Calu3 (cell line): ENCODE measurements at regions not wholly inside any gene's neighbourhood (a gene's known extent, or its start where the extent isn't known, plus 50 kb on each side); places are given as distances from the start of the nearest gene placed in this dataset.

Experiments used
- BruUV-seq: library from RNA; stranded (reverse); fragments of 400-500 nt; replicated peaks from 2 replicates; lab custom pipeline; 2021; lab: Mats Ljungman, UMichigan
- CTCF ChIA-PET: fragments of 300-600 bp; sonication (Branson Sonifier 250); formaldehyde crosslinking; loops from one replicate; lab custom pipeline; 2022; ENCODE audit warnings: antibody characterized with exemption; lab: Charles Lee
- DNase-seq: peaks from one replicate; pipeline ENCODE4 v3.0.0; 2022
- H3K27ac Mint-ChIP-seq: one replicate; pipeline ENCODE4 v1.8.0; 2022; ENCODE audit warnings: mixed read lengths; ENCODE audit not compliant: unreplicated experiment
- H3K27me3 Mint-ChIP-seq: one replicate; pipeline ENCODE4 v1.8.0; 2022; ENCODE audit warnings: mixed read lengths; ENCODE audit not compliant: unreplicated experiment
- H3K36me3 Mint-ChIP-seq: one replicate; pipeline ENCODE4 v1.8.0; 2022; ENCODE audit warnings: mild to moderate bottlenecking, moderate library complexity, mixed read lengths; ENCODE audit not compliant: insufficient read depth, unreplicated experiment
- H3K4me1 Mint-ChIP-seq: one replicate; pipeline ENCODE4 v1.8.0; 2022; ENCODE audit warnings: mild to moderate bottlenecking, low read depth, mixed read lengths; ENCODE audit not compliant: unreplicated experiment
- H3K4me3 Mint-ChIP-seq: one replicate; pipeline ENCODE4 v1.8.0; 2022; ENCODE audit warnings: mild to moderate bottlenecking, low read depth, moderate library complexity, mixed read lengths; ENCODE audit not compliant: unreplicated experiment
- H3K9me3 Mint-ChIP-seq: one replicate; pipeline ENCODE4 v1.8.0; 2022; ENCODE audit warnings: low read depth, mixed read lengths; ENCODE audit not compliant: unreplicated experiment
- CTCF ChIP-seq: fragments of 200-600 bp; IDR thresholded peaks from one replicate; pipeline ENCODE4 v1.8.0; 2022; ENCODE audit warnings: antibody characterized with exemption; ENCODE audit not compliant: unreplicated experiment
- intact Hi-C: fragments of 100-400 bp; cut with micrococcal nuclease; formaldehyde crosslinking; loops from one replicate; pipeline ENCODE4 v1.10.0; 2022; ENCODE audit not compliant: unreplicated experiment

- no peaks in the 10 kb centered on the region for H3K4me1 Mint-ChIP-seq
- no peak for TF ChIP-seq CTCF
- intact Hi-C loops = no loop called here
- no TSS peak for BruUV-seq
- DNase-seq = no peak
- H3K4me3 Mint-ChIP-seq = no peak overlapping the region
- H3K36me3 Mint-ChIP-seq = no peaks in the 10 kb centered on the region
- H3K27ac Mint-ChIP-seq = no peak overlapping the region
- H3K27me3 Mint-ChIP-seq = peaks cover 34% of the 10 kb centered on the region
- CTCF ChIA-PET = interaction anchor here (0.7 kb wide), 3 partner anchors 60 to 1547 kb away, joined by 3 read pairs; no protein-coding TSS in a partner anchor
- H3K9me3 Mint-ChIP-seq = peaks cover 10% of the 10 kb centered on the region
Observed at GRCh38 chr19:30662211-30662861, 290.2 kb downstream of the ZNF536 start.

GRCh38 chr19:30659638-30660037 lies 287.5 kb downstream of the ZNF536 start:
- H3K27me3 Mint-ChIP-seq = peaks cover 38% of the 10 kb centered on the region
- H3K4me3 Mint-ChIP-seq = no peak overlapping the region
- H3K4me1 Mint-ChIP-seq = no peaks in the 10 kb centered on the region
- DNase-seq = no peak
- CTCF ChIA-PET = no interaction called here
- BruUV-seq = no TSS peak
- H3K27ac Mint-ChIP-seq = no peak overlapping the region
- H3K36me3 Mint-ChIP-seq = no peaks in the 10 kb centered on the region
- intact Hi-C loops = no loop called here
- TF ChIP-seq CTCF = no peak
- peaks cover 10% of the 10 kb centered on the region for H3K9me3 Mint-ChIP-seq

GRCh38 chr19:30656520-30657100 lies 284.4 kb downstream of the ZNF536 start:
- Mint-ChIP-seq H3K4me3 (no peak overlapping the region), H3K9me3 (peaks cover 10% of the 10 kb centered on the region), H3K27ac (no peak overlapping the region), H3K4me1 (no peaks in the 10 kb centered on the region), H3K36me3 (no peaks in the 10 kb centered on the region), H3K27me3 (peaks cover 26% of the 10 kb centered on the region)
- DNase-seq = no peak
- intact Hi-C loops = no loop called here
- TF ChIP-seq CTCF = no peak
- BruUV-seq = no TSS peak
- CTCF ChIA-PET = no interaction called here

- CTCF ChIA-PET = no interaction called here
- intact Hi-C loops = loop anchor here (5.0 kb wide), 1 partner anchor 922 kb away; no protein-coding TSS in a partner anchor
- DNase-seq = no peak
Observed at GRCh38 chr19:30653646-30654386, 281.6 kb downstream of the ZNF536 start.

More at GRCh38 chr19:30653646-30654386, 281.6 kb downstream of the ZNF536 start:
- H3K36me3 Mint-ChIP-seq = no peaks in the 10 kb centered on the region
- peaks cover 26% of the 10 kb centered on the region for H3K27me3 Mint-ChIP-seq
- no peak for TF ChIP-seq CTCF
- no TSS peak for BruUV-seq
- no peaks in the 10 kb centered on the region for H3K4me1 Mint-ChIP-seq
- no peak overlapping the region for H3K4me3 Mint-ChIP-seq
- peaks cover 7% of the 10 kb centered on the region for H3K9me3 Mint-ChIP-seq
- H3K27ac Mint-ChIP-seq = no peak overlapping the region
